GM19025 (cell line): ENCODE measurements at regions not wholly inside any gene's neighbourhood (a gene's known extent, or its start where the extent isn't known, plus 50 kb on each side); places are given as distances from the start of the nearest gene placed in this dataset.
"Not testable (repeated sequence)": the region's sequence is repeated elsewhere in the genome, so short reads cannot be mapped to it uniquely, and the experiment has no call there.

ENCODE experiments used
- ATAC-seq: cut with Tn5 transposase; IDR thresholded peaks from one replicate; pipeline ENCODE4 v1.9.1; 2021; ENCODE audit warnings: mild to moderate bottlenecking, low read depth, moderate library complexity; ENCODE audit not compliant: unreplicated experiment

DNA sequence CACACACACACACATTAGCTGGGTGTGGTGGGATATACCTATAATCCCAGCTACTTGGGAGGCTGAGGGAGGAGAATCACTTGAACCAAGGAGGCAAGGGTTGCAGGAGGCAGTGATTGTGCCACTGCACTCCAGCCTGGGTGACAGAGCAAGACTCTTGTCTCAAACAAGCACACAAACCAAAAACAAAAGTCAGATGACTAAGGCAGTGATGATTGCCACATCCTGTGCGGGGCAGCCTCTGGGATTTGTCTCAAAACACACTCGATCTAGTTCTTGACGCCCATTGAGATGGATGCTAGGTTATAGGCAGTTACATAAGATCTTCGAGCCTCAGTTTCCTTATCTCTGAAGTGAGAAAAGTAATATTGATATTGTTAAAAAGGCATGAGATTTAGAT lies 57.8 kb upstream of the NBPF8 start:
- not testable (repeated sequence) for ATAC-seq

GRCh38 chr1:120356170-120356569 lies 58.7 kb upstream of the NBPF8 start:
- not testable (repeated sequence) for ATAC-seq

DNA sequence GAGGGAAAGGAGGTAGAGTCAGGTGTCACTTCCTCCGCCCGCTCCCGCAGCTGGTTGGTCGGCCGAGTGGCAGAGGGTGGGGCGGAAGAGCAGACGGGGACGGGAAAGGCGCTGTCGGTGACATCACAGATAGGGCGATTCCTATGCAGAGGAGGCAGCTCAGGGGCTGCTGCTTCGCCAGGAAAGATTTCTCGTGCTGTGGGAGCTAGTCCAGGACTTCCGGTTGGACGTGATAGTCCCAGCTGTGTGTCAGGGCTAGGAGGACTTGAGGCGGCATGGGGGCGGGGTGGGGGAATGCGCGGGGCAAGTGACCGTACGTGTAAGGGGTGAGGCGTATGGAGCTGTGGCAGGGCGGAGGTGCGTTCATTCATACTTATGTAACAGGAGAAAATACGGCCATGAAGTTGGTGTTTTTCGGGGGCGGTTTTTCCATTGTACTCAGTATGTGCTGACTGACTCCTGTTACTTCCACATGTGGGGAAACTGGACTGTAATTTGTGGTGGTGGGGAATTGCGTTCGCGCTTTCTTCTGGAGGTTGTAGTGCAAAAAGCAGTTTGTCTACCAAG lies 60.1 kb upstream of the NBPF8 start:
- peak; percentile 61 for ATAC-seq

DNA sequence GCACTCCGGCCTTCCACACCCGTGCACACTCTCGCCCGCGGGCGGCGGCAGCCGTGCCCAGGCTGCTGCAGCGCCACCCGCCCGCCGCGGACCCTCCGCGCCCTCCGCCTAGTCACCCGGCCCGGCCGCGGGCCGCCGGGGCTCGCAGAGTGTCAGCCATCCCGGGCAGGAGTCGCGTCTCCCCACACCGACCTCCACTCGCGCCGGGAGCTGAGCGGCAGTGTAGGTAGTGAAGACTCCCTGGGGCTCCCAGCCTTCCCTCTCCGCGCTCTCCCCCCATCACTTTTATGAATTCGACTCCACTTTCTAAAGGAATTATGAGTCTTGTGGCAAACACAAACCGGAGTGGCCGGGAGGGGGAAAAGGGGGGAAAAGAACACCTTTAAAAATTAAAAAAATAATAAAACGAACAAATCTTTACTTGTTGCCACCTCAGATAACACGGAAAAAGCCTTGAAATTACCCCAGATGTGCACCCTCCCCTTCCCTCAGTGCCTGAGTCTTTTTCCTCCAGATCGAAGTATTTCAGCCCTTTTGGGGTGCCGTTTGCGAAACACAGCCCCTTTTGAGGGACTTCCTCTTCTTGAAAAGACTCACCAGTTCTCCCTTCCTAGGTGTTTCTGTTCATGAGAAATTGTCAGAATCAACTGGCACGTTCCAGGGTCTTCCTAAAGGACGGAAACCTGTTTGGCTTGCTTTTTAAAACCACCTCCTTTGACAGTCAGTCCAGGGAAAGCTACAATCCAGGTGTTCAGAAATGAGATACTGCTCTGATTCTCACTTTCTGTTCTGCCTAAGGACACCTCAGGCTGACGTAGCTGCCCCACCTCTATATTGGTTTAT lies 72.4 kb upstream of the NBPF8 start:
- not testable (repeated sequence) for ATAC-seq

GRCh38 chr1:120341756-120342155 lies 73.1 kb upstream of the NBPF8 start:
- ATAC-seq = not testable (repeated sequence)

- ATAC-seq = not testable (repeated sequence)
Measured at GRCh38 chr1:120340838-120341751, 73.7 kb upstream of the NBPF8 start.

GRCh38 chr1:120315738-120316137 lies 99.1 kb upstream of the NBPF8 start:
- not testable (repeated sequence) for ATAC-seq

- not testable (repeated sequence) for ATAC-seq
Measured at GRCh38 chr1:120311930-120312329, 102.9 kb upstream of the NBPF8 start.

GRCh38 chr1:120308940-120309578 lies 105.8 kb upstream of the NBPF8 start:
- ATAC-seq = not testable (repeated sequence)

- ATAC-seq = not testable (repeated sequence)
Measured at GRCh38 chr1:120305046-120305445, 109.8 kb upstream of the NBPF8 start.

- ATAC-seq = not testable (repeated sequence)
Measured at GRCh38 chr1:120304341-120304740, 110.5 kb upstream of the NBPF8 start.

DNA sequence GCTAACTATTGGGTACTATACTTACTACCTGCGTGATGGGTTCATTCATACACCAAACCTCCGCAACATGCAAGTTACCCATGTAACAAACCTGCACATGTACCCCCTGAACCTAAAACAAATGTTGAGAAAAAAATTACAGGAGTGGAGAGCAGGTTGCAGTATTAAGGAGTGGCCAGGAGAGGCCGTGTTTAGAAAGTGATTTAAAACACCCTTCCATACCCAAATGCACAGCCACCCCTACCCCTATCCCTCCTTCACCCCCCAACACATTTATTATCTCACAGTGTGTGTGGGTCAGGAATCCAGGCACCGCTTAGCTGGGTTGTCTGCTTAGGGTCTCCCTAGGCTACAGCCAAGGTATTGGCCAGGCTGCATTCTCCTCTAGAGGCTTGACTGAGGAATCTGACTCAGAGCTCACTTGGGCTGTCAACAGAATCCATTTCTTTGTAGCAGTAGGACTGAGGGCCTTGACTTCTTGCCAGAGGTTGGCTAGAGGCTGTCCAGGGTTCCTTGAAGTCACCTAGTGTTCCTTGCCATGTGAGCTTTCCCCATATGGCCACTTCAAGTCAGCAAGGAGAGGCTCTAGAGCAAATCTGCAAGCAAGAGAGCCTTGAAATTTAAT lies 115.3 kb upstream of the NBPF8 start:
- not testable (repeated sequence) for ATAC-seq

DNA sequence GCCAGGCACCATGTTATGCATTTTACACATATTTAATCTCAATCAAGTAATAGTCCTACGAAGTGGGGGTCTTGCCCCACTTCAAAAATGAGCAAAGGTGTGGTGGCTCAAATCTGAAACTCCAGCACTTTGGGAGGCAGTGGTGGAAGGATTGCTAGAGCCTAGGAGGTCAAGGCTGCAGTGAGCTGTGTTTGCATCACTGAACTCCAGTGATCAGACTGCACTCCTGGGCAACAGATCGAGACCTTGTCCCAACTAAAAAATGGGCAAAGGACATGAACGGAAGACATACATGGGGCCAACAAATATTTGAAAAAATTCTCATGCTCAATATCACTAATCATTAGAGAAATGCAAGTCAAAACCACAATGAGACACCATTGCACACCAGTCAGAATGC lies 116.3 kb upstream of the NBPF8 start:
- not testable (repeated sequence) for ATAC-seq

GRCh38 chr1:120297345-120297953 lies 117.4 kb upstream of the NBPF8 start:
- not testable (repeated sequence) for ATAC-seq

DNA sequence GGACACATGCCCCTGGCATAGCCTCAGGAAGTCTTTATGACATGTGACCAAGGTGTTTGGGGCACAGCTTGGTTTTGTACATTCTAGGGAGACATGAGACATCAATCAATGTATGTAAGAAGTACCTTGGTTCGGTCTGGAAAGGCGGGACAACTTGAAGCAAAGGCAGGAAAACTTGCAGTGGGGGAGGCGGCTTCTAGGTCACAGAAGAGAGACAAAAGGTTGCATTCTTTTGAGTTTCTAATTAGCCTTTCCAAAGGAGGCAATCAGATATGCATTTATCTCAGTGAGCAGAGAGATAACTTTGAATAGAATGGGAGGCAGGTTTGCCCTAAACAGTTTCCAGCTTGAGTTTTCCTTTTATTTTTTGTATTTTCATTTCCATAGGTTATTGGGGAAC lies 113.8 kb upstream of the SEC22B start:
- ATAC-seq = not testable (repeated sequence)

- ATAC-seq = not testable (repeated sequence)
Measured at GRCh38 chr1:120289601-120290074, 113.3 kb upstream of the SEC22B start.

DNA sequence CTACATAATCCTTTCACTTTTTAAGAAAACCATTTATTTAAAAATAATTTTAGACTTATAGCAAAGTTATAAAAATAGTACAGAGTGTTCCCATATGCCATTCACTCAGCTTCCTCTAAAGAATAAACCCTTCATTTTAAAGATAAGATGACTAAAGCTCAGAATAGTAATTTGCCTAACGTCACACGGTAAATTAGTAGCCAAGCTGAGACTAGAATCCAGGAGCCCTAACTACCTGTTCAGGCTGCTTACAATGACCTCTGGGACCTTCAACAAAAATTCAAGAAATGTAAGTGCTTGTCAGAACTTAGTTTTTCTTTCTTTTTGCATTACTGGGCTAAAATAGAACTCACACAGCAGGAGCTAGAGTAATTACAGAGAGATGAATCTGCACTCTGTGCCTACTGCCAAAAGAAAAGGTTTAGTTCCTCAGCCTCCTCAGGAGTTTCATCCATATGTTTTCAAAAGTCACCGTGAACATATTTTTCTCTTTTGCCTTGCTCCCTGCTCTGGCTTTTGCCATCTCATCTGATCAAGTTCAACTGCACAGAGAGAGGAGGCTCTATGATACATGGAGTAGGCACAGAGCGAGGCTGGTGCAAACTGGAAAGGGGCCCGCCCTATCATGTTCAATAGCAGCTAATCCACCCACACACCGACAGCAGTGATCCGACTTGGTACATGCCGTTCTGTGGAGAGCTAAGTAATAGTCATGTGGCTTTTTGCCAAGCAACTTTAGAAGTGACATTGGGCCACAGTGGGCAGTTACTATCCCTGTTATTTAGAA lies 112.7 kb upstream of the SEC22B start:
- ATAC-seq = not testable (repeated sequence)

- ATAC-seq = not testable (repeated sequence)
Measured at GRCh38 chr1:120288167-120288566, 111.8 kb upstream of the SEC22B start.
